Activated CD4-positive, alpha-beta T cell treated with anti-CD3 and anti-CD28 coated beads, Interleukin-2, amount 50 U/mL, for 24 hours (primary cell): ENCODE measurements at regions not wholly inside any gene's neighbourhood (a gene's known extent, or its start where the extent isn't known, plus 50 kb on each side); places are given as distances from the start of the nearest gene placed in this dataset.
"Not testable (repeated sequence)": the region's sequence is repeated elsewhere in the genome, so short reads cannot be mapped to it uniquely, and the experiment has no call there.

Source experiments
- DNase-seq, 2 donors: peaks; one replicate each; pipeline ENCODE4 v3.0.0-alpha.2; 2020; ENCODE audit warnings: low read depth in 1 of 2, low spot score in 1 of 2

GRCh38 chr12:28974166-28974565, 174.9 kb upstream of the FAR2 start:
- no peak for DNase-seq

GRCh38 chr12:28974883-28975282, 174.2 kb upstream of the FAR2 start:
- no peak for DNase-seq

- DNase-seq, result no peak
Measured at GRCh38 chr12:28975564-28976340, 173.3 kb upstream of the FAR2 start.

- no peak for DNase-seq
Measured at GRCh38 chr12:28980436-28980835, 168.6 kb upstream of the FAR2 start.

GRCh38 chr12:28987538-28988324, 161.3 kb upstream of the FAR2 start:
- no peak for DNase-seq

GRCh38 chr12:28988325-28988704, 160.8 kb upstream of the FAR2 start:
- no peak for DNase-seq

GRCh38 chr12:28991626-28992025, 157.5 kb upstream of the FAR2 start:
- DNase-seq, result no peak

GRCh38 chr12:28993720-28994119, 155.4 kb upstream of the FAR2 start:
- DNase-seq, result no peak

GRCh38 chr12:28994179-28994715, 154.8 kb upstream of the FAR2 start:
- no peak for DNase-seq

GRCh38 chr12:28996688-28997087, 152.4 kb upstream of the FAR2 start:
- DNase-seq, result no peak

GRCh38 chr12:28998662-28999120, 150.4 kb upstream of the FAR2 start:
- DNase-seq, result no peak

- DNase-seq, result no peak
Measured at GRCh38 chr12:29004066-29004935, 144.8 kb upstream of the FAR2 start.

- DNase-seq, result no peak
Measured at GRCh38 chr12:29004936-29005304, 144.2 kb upstream of the FAR2 start.

GRCh38 chr12:29008786-29009185, 140.3 kb upstream of the FAR2 start:
- no peak for DNase-seq

GRCh38 chr12:29012673-29013072, 136.4 kb upstream of the FAR2 start:
- no peak for DNase-seq

- not testable (repeated sequence) for DNase-seq
Measured at GRCh38 chr12:29017532-29017931, 131.5 kb upstream of the FAR2 start.

GRCh38 chr12:29023436-29024076, 125.5 kb upstream of the FAR2 start:
- DNase-seq, result no peak

GRCh38 chr12:29024117-29024516, 125.0 kb upstream of the FAR2 start:
- DNase-seq, result no peak

- no peak for DNase-seq
Measured at GRCh38 chr12:29025937-29026336, 123.1 kb upstream of the FAR2 start.

GRCh38 chr12:29026419-29026818, 122.7 kb upstream of the FAR2 start:
- DNase-seq, result no peak

GRCh38 chr12:29029484-29029883, 119.6 kb upstream of the FAR2 start:
- not testable (repeated sequence) for DNase-seq
